Hepatic stellate cell (primary cell): ENCODE measurements at regions not wholly inside any gene's neighbourhood (a gene's known extent, or its start where the extent isn't known, plus 50 kb on each side); places are given as distances from the start of the nearest gene placed in this dataset.

Source experiments
- DNase-seq: peaks from one replicate; pipeline ENCODE4 v3.0.0; 2011; ENCODE audit warnings: low spot score

DNA sequence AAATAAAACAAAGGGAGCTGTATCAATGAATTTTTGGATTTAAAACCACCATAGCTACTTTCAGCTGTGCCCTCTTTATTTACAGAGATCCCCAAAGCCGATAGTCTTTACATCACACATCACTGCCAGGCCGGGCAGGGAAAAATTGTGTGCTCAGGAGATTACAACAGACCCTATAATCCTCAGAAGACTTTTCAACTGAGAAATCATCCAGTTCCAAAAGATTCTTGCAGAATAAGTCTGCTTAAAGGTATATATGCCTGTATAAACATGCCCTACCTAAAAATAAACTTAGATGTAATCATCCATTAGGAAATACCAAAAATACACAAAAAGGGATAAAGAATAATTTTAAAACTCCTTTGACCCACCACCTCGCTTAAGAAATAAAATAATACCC, 70.1 kb upstream of the MAP1LC3B2 start:
- DNase-seq, result no peak

DNA sequence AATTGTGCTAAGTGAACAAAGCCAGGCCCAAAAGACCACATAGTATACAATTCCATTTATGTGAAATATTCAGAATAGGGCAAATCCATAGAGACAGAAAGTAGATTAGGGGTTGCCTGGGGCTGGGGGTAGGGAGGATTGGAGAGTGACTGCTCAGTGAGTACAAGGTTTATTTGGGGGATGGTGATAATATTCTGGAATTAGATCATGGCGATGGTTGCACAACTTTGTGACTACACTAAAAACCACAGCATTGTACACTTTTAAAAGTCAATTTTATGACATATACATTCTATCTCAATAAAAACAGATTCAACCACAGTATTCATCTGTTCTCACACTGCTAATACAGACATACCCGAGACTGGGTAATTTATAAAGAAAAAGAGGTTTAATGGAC, 68.7 kb upstream of the MAP1LC3B2 start:
- DNase-seq, result no peak

GRCh38 chr12:116492703-116493324, 66.4 kb upstream of the MAP1LC3B2 start:
- peak; percentile 58 for DNase-seq

DNA sequence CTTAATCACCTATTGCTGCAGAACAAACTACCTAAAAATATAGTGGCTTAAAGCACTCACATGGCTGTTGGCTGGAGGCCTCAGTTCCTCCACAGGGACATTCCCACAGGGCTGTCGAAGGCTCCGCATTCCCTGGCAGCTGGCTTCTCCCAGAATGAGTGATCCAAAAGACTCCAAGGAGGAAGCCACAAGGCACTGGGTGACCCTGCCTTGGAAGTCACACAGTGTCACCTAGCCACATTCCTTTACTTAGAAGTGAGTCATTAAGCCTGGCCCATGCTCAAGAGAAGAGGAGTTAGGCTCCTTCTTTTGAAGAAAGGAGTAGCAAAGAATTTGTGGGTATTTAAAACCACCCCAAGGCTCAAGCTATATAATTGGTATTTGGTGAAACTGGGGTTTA, 63.9 kb upstream of the MAP1LC3B2 start:
- DNase-seq, result peak; percentile 72

DNA sequence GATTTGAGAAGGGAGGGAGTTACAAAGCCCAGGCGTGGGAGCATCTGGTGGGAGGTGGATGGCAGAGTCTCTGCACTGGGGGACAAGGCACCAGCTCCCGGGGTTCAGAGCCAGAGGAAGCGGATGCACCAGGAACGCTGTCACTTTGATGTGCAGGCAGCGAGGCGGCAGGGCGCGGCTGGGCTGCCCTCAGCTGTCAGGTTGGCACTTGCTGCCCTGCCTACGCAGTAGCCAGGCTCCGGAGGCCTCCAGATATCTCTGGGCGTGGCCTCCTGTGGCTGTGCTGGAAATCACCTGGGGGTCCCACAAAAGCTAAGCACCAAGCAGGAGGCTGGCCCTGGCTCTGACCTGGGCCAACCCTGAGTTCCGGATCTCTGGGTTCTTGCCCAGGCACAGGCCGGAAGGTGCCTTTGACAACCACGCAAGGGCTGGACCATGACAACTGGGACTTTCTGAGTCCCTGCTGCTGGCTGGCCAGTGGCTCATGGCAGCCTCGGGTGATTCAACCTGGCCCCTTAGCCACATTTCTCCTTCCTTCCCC, 62.1 kb upstream of the MAP1LC3B2 start:
- DNase-seq, result no peak

- DNase-seq, result no peak
Observed at GRCh38 chr12:116498471-116498870, 60.7 kb upstream of the MAP1LC3B2 start.

DNA sequence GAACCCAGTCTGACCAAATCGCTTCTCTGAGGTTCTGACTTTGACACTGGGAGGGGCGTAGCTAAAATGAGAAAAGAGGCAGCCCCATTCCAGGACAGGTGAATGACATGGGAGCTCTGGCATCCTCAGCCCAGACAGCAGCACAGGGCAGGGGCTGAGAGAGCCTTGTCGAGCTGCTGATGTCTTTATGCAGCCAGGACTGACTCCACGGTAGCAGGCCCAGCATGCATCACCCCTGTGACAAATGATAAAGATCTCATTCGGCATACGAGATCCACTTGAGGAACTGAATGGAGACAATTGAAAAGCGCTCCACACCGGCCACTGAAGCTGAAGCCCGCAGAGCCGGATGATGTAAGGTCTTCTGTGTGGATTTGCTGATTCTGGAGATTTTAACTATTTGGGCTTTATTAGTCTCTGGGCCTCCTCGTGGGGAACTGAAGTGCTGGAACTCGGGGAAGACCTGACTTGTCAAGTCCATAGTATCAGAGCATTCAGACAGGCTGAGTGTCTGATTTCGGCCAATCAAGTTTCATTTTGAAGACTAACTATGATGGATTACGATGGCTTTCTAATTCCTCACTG, 56.9 kb upstream of the MAP1LC3B2 start:
- no peak for DNase-seq

DNA sequence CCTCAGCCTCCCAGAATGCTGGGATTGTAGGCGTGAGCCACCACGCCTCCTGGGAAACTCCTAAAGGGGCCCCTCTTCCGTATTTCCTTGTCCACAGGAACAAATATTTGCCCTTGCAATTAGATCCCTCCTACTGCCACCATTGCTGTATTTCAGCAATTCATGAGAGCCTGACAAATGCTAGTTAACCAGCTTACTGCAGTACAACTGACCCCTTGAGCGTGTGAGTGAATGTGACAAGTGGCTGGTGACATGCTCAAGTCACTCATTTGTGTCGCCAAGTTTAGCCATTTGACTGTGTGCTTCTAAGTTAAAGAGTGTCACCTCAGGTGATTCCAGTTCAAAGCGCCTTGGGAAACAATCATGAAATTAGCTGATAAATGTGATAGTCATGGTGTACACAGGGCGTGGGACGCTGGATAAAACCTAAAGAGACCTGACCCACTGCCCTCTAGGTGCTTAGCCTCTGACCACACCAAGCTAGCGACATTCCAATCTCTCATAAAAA, 56.1 kb upstream of the MAP1LC3B2 start:
- no peak for DNase-seq

GRCh38 chr12:116504438-116504837, 54.7 kb upstream of the MAP1LC3B2 start:
- no peak for DNase-seq

- DNase-seq, result no peak
Observed at GRCh38 chr12:116506697-116507064, 52.5 kb upstream of the MAP1LC3B2 start.

GRCh38 chr12:116508145-116509121, 50.7 kb upstream of the MAP1LC3B2 start:
- peak; percentile 24 for DNase-seq
